ENCODE measurements at regions not wholly inside any gene's neighbourhood (a gene's known extent, or its start where the extent isn't known, plus 50 kb on each side); places are given as distances from the start of the nearest gene placed in this dataset.
"Not testable (repeated sequence)": the region's sequence is repeated elsewhere in the genome, so short reads cannot be mapped to it uniquely, and the experiment has no call there.

DNA sequence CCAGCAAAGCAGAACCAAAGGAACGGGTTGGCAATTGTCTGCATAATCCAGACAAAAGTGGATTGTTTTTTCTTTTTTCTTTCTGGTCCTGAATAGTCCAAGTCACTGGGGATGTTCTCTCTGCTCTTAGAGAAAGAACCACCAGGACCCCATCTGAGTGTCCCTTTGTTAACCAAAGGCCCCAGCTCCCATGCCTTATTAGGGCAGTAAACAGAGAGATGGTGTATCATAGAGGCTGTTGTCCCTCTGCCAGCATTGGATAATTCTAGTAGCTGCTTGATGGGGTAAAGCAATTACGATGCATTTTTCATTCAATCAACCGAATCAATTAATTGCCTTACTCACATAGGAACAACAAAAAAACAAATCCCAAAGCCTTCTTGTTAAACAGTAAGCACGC, 213.0 kb downstream of the BUB3 start:
- no peaks in the 10 kb centered on the region for H3K27me3 ChIP-seq (replicated peaks in 1 of 2; ENCODE audit: control insufficient read depth in 2 of 2, extremely low read depth in 1 of 2, insufficient read depth in 2 of 2, low read length in 1 of 2)
- DNase-seq (no peak), ATAC-seq (replicated peaks in 1 of 4) (no peak)
- Mint-ChIP-seq H3K27me3 (no peaks in the 10 kb centered on the region), H3K9me3 (peaks cover 2 to 12% (median 3%) of the 10 kb centered on the region in 3 donors), H3K4me1 (no peaks in the 10 kb centered on the region), H3K36me3 (peaks cover 5% of the 10 kb centered on the region), H3K4me3 (no peak overlapping the region), H3K27ac (no peak overlapping the region)
- ChIA-PET POLR2A (no interaction called here), CTCF (no interaction called here)
- H3K27ac ChIP-seq (ENCODE audit: low read length) = no peak overlapping the region
- H3K36me3 ChIP-seq (ENCODE audit: control insufficient read depth in 2 of 2, extremely low read depth in 1 of 2, insufficient read depth in 1 of 2, low read length in 1 of 2) = no peaks in the 10 kb centered on the region
- 80% methylated on average over 1 of the region's 4 CpGs for WGBS (ENCODE audit: insufficient coverage)
- H3K4me3 ChIP-seq (ENCODE audit: control insufficient read depth in 1 of 2, extremely low read depth in 1 of 2, low read length in 1 of 2) = no peak overlapping the region
- no peaks in the 10 kb centered on the region for H3K9me3 ChIP-seq
- no peaks in the 10 kb centered on the region for H3K4me1 ChIP-seq (ENCODE audit: control insufficient read depth in 1 of 2, extremely low read depth in 1 of 2, insufficient read depth in 2 of 2, low read length in 2 of 2)

DNA sequence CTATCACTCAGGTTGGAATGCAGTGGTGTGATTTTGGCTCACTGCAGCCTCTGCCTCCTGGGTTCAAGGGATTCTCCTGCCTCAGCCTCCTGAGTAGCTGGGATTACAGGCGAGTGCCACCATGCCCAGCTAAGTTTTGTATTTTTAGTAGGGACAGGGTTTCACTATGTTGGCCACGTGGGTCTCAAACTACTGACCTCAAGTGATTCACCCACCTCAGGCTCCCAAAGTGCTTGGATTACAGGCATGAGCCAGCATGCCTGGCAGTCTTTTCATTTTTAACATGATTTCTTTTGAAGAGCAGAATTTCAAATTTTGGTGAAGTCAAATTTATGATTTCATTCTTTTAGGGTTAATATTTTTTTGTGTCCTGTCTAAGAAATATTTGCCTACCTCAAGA, 217.4 kb downstream of the BUB3 start:
- H3K4me3 Mint-ChIP-seq; ATAC-seq (replicated peaks in 1 of 4); H3K36me3 ChIP-seq (ENCODE audit: control insufficient read depth in 2 of 2, extremely low read depth in 1 of 2, insufficient read depth in 1 of 2, low read length in 1 of 2); H3K27ac ChIP-seq (ENCODE audit: low read length); POLR2A ChIA-PET; H3K36me3 Mint-ChIP-seq; H3K27me3 ChIP-seq (replicated peaks in 1 of 2; ENCODE audit: control insufficient read depth in 2 of 2, extremely low read depth in 1 of 2, insufficient read depth in 2 of 2, low read length in 1 of 2); CTCF ChIA-PET; DNase-seq; H3K4me3 ChIP-seq (ENCODE audit: control insufficient read depth in 1 of 2, extremely low read depth in 1 of 2, low read length in 1 of 2); H3K4me1 ChIP-seq (ENCODE audit: control insufficient read depth in 1 of 2, extremely low read depth in 1 of 2, insufficient read depth in 2 of 2, low read length in 2 of 2); H3K27ac Mint-ChIP-seq; H3K4me1 Mint-ChIP-seq; H3K27me3 Mint-ChIP-seq; H3K9me3 ChIP-seq: not testable (repeated sequence)
- H3K9me3 Mint-ChIP-seq = peaks cover 3 to 12% (median 5%) of the 10 kb centered on the region in 3 donors
- 57% methylated on average over 1 of the region's 2 CpGs for WGBS (ENCODE audit: insufficient coverage)

DNA sequence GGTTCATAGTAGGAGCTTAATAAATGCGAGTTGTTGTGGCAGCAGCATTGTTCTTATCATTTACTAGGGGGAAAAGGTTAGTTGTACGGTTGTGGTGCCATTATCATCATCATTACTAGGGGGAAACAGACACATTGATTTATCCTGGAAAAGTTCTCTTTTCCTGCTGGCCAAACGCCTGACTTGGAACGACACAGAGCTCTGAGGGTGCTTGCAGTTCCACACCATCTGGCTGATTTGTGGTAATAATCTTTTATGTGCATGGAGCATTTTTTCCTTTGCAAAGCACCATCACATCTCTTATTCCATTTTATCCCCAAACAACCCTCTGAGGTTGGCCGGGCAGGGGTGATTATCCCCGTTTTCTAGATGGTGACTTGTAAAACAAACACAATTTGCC, 219.4 kb downstream of the BUB3 start:
- Mint-ChIP-seq H3K9me3 (peaks cover 3 to 12% (median 5%) of the 10 kb centered on the region in 3 donors), H3K27ac (no peak overlapping the region)

DNA sequence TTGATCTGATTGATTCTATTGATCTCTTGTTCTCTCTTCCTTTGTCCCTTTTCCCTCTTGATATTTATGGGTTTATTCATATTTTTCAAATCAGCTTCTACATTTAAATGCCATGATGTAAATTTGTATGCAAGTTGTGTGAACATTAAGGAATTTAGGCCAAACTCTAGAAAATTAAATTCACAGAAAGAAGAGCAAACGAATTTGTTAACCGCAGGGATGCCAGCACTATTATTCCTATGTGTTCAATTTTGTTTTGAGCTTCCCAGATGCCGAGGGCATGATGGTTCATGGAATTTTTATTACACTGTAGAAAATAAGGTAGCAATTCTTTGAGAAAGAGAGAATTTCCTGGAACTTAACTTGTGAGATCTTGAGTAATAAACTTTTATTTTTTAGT, 220.9 kb downstream of the BUB3 start:
- peaks cover 0 to 5% (median 3%) of the 10 kb centered on the region in 3 donors for H3K9me3 Mint-ChIP-seq
- H3K4me1 Mint-ChIP-seq = no peaks in the 10 kb centered on the region
- H3K27me3 Mint-ChIP-seq = peaks cover 0 to 3% of the 10 kb centered on the region in 2 donors
- no peak for ATAC-seq (replicated peaks in 1 of 4)
- H3K4me3 Mint-ChIP-seq = no peak overlapping the region
- ChIA-PET CTCF (no interaction called here), POLR2A (no interaction called here)
- no CpG with 5 or more reads among the region's 3 CpGs for WGBS (ENCODE audit: insufficient coverage)
- Histone ChIP-seq H3K4me3 (ENCODE audit: control insufficient read depth in 1 of 2, extremely low read depth in 1 of 2, low read length in 1 of 2) (no peak overlapping the region), H3K4me1 (ENCODE audit: control insufficient read depth in 1 of 2, extremely low read depth in 1 of 2, insufficient read depth in 2 of 2, low read length in 2 of 2) (no peaks in the 10 kb centered on the region), H3K9me3 (no peaks in the 10 kb centered on the region), H3K27me3 (replicated peaks in 1 of 2; ENCODE audit: control insufficient read depth in 2 of 2, extremely low read depth in 1 of 2, insufficient read depth in 2 of 2, low read length in 1 of 2) (peaks cover 4 to 6% of the 10 kb centered on the region in 2 experiments), H3K27ac (ENCODE audit: low read length) (no peak overlapping the region), H3K36me3 (ENCODE audit: control insufficient read depth in 2 of 2, extremely low read depth in 1 of 2, insufficient read depth in 1 of 2, low read length in 1 of 2) (no peaks in the 10 kb centered on the region)
- H3K27ac Mint-ChIP-seq = no peak overlapping the region
- no peak for DNase-seq
- no peaks in the 10 kb centered on the region for H3K36me3 Mint-ChIP-seq

More for the DNA sequence above, 219.4 kb downstream of the BUB3 start:
- H3K4me3 Mint-ChIP-seq = no peak overlapping the region
- no peaks in the 10 kb centered on the region for H3K4me1 Mint-ChIP-seq
- Histone ChIP-seq H3K9me3 (no peaks in the 10 kb centered on the region), H3K27me3 (replicated peaks in 1 of 2; ENCODE audit: control insufficient read depth in 2 of 2, extremely low read depth in 1 of 2, insufficient read depth in 2 of 2, low read length in 1 of 2) (peaks cover 0 to 4% of the 10 kb centered on the region in 2 experiments), H3K36me3 (ENCODE audit: control insufficient read depth in 2 of 2, extremely low read depth in 1 of 2, insufficient read depth in 1 of 2, low read length in 1 of 2) (no peaks in the 10 kb centered on the region), H3K27ac (ENCODE audit: low read length) (no peak overlapping the region), H3K4me1 (ENCODE audit: control insufficient read depth in 1 of 2, extremely low read depth in 1 of 2, insufficient read depth in 2 of 2, low read length in 2 of 2) (no peaks in the 10 kb centered on the region), H3K4me3 (ENCODE audit: control insufficient read depth in 1 of 2, extremely low read depth in 1 of 2, low read length in 1 of 2) (no peak overlapping the region)
- CTCF ChIA-PET = no interaction called here
- POLR2A ChIA-PET = no interaction called here
- no peak for DNase-seq
- no peak for ATAC-seq (replicated peaks in 1 of 4)
- WGBS (ENCODE audit: insufficient coverage) = no CpG with 5 or more reads among the region's 6 CpGs
- no peaks in the 10 kb centered on the region for H3K36me3 Mint-ChIP-seq
- peaks cover 0 to 3% of the 10 kb centered on the region in 2 donors for H3K27me3 Mint-ChIP-seq

DNA sequence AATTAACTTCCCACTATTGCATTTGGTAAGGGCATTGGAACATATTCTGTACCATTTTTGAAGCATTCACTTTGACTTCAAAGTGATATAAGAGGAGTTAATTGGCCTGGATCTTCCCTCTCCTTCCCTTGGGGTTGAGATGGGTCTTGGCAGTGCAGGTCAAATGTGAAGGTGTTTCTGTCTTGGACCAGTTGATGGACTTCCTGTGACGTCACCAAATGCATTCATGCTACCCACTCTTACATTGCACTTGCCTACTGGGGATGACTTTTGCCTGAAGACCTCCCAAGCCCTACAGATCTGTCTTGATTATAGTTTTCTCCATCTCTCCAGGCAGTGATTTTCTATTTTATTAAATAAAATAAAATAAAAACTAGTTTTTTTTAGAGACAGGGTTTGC, 221.5 kb downstream of the BUB3 start:
- POLR2A ChIA-PET = no interaction called here
- no peak overlapping the region for H3K4me3 ChIP-seq (ENCODE audit: control insufficient read depth in 1 of 2, extremely low read depth in 1 of 2, low read length in 1 of 2)
- peaks cover 4 to 6% of the 10 kb centered on the region in 2 experiments for H3K27me3 ChIP-seq (replicated peaks in 1 of 2; ENCODE audit: control insufficient read depth in 2 of 2, extremely low read depth in 1 of 2, insufficient read depth in 2 of 2, low read length in 1 of 2)
- no CpG with 5 or more reads among the region's 1 CpG for WGBS (ENCODE audit: insufficient coverage)
- no peaks in the 10 kb centered on the region for H3K36me3 ChIP-seq (ENCODE audit: control insufficient read depth in 2 of 2, extremely low read depth in 1 of 2, insufficient read depth in 1 of 2, low read length in 1 of 2)
- H3K4me1 ChIP-seq (ENCODE audit: control insufficient read depth in 1 of 2, extremely low read depth in 1 of 2, insufficient read depth in 2 of 2, low read length in 2 of 2) = no peaks in the 10 kb centered on the region
- H3K27ac ChIP-seq (ENCODE audit: low read length) = no peak overlapping the region
- DNase-seq = no peak
- ATAC-seq (replicated peaks in 1 of 4) = no peak
- no peaks in the 10 kb centered on the region for H3K36me3 Mint-ChIP-seq
- peaks cover 1 to 3% of the 10 kb centered on the region in 2 donors for H3K27me3 Mint-ChIP-seq
- no peaks in the 10 kb centered on the region for H3K9me3 ChIP-seq
- H3K4me3 Mint-ChIP-seq = no peak overlapping the region
- CTCF ChIA-PET = interaction anchor here in 1 of 2 donors (0.6 kb wide), 1 partner anchor 1339 kb away, joined by 3 read pairs; no protein-coding TSS in a partner anchor
- no peak overlapping the region for H3K27ac Mint-ChIP-seq
- no peaks in the 10 kb centered on the region for H3K4me1 Mint-ChIP-seq
- H3K9me3 Mint-ChIP-seq = peaks cover 0 to 5% (median 0%) of the 10 kb centered on the region in 3 donors

DNA sequence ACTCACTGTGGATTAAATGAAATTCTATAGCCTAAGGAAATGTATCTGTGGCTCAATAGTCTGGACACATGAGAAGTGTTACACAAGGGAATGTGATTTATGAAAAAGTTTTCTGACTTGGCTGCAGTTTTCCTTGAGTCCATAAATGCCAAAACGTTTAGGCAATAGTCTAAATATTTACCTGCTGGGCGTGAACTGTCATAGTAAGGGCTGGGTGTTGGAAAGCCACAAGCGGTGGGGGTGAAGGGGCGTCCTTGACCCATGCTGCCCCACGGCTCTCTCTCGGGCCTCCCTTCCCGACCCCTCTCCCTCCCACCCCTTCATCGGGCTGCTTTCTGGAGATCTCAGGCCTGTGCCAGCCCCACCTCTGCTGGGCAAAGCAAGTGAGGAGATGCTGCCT, 223.7 kb downstream of the BUB3 start:
- H3K36me3 Mint-ChIP-seq = no peaks in the 10 kb centered on the region
- CTCF ChIA-PET = no interaction called here
- no peaks in the 10 kb centered on the region for H3K4me1 ChIP-seq (ENCODE audit: control insufficient read depth in 1 of 2, extremely low read depth in 1 of 2, insufficient read depth in 2 of 2, low read length in 2 of 2)
- no peak overlapping the region for H3K27ac ChIP-seq (ENCODE audit: low read length)
- no peaks in the 10 kb centered on the region for H3K9me3 Mint-ChIP-seq
- DNase-seq (no peak), ATAC-seq (replicated peaks in 1 of 4) (no peak)
- peaks cover 4 to 6% of the 10 kb centered on the region in 2 experiments for H3K27me3 ChIP-seq (replicated peaks in 1 of 2; ENCODE audit: control insufficient read depth in 2 of 2, extremely low read depth in 1 of 2, insufficient read depth in 2 of 2, low read length in 1 of 2)
- H3K4me3 ChIP-seq (ENCODE audit: control insufficient read depth in 1 of 2, extremely low read depth in 1 of 2, low read length in 1 of 2) = no peak overlapping the region
- no peaks in the 10 kb centered on the region for H3K36me3 ChIP-seq (ENCODE audit: control insufficient read depth in 2 of 2, extremely low read depth in 1 of 2, insufficient read depth in 1 of 2, low read length in 1 of 2)
- POLR2A ChIA-PET = no interaction called here
- H3K9me3 ChIP-seq = no peaks in the 10 kb centered on the region
- H3K27ac Mint-ChIP-seq = no peak overlapping the region
- 85% methylated on average over 5 of the region's 8 CpGs for WGBS (ENCODE audit: insufficient coverage)
- no peak overlapping the region for H3K4me3 Mint-ChIP-seq
- H3K4me1 Mint-ChIP-seq = no peaks in the 10 kb centered on the region
- peaks cover 6% of the 10 kb centered on the region in 2 donors for H3K27me3 Mint-ChIP-seq

DNA sequence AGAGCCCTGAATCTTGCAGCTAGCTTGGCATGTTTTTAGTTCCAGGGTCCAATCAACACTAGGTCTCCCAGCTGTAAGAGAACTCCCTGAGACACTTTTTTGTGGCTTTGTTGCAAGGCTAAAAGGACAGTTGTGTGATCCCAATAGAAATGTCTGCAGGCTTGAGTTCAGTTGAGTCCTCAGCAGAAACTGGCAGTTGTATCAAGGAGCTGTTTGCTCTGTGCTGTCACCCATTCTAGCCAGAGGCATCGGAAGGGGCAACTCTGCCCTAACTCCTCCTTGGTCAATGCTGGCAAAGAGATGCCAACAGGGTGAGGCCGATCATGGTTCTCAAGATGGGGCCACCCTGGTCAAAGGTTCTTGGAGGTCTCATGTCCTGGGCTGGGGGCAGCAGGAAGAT, 224.1 kb downstream of the BUB3 start:
- peaks cover 6 to 8% of the 10 kb centered on the region in 2 donors for H3K27me3 Mint-ChIP-seq
- ATAC-seq (replicated peaks in 1 of 4) (no peak), DNase-seq (no peak)
- Histone ChIP-seq H3K4me3 (ENCODE audit: control insufficient read depth in 1 of 2, extremely low read depth in 1 of 2, low read length in 1 of 2) (no peak overlapping the region), H3K4me1 (ENCODE audit: control insufficient read depth in 1 of 2, extremely low read depth in 1 of 2, insufficient read depth in 2 of 2, low read length in 2 of 2) (no peaks in the 10 kb centered on the region), H3K9me3 (no peaks in the 10 kb centered on the region), H3K27ac (ENCODE audit: low read length) (no peak overlapping the region), H3K27me3 (replicated peaks in 1 of 2; ENCODE audit: control insufficient read depth in 2 of 2, extremely low read depth in 1 of 2, insufficient read depth in 2 of 2, low read length in 1 of 2) (peaks cover 4 to 6% of the 10 kb centered on the region in 2 experiments), H3K36me3 (ENCODE audit: control insufficient read depth in 2 of 2, extremely low read depth in 1 of 2, insufficient read depth in 1 of 2, low read length in 1 of 2) (no peaks in the 10 kb centered on the region)
- no peaks in the 10 kb centered on the region for H3K4me1 Mint-ChIP-seq
- H3K9me3 Mint-ChIP-seq = no peaks in the 10 kb centered on the region
- no peaks in the 10 kb centered on the region for H3K36me3 Mint-ChIP-seq
- 96% methylated on average over 2 of the region's 2 CpGs for WGBS (ENCODE audit: insufficient coverage)
- ChIA-PET CTCF (interaction anchor here in 1 of 2 donors (1.0 kb wide), 1 partner anchor 244 kb away, joined by 3 read pairs; no protein-coding TSS in a partner anchor), POLR2A (no interaction called here)
- no peak overlapping the region for H3K27ac Mint-ChIP-seq
- no peak overlapping the region for H3K4me3 Mint-ChIP-seq

All from T-cell (primary cell).